NT2/D1 (cell line): ENCODE measurements at regions not wholly inside any gene's neighbourhood (a gene's known extent, or its start where the extent isn't known, plus 50 kb on each side); places are given as distances from the start of the nearest gene placed in this dataset.

Experiments used
- DNase-seq: peaks from one replicate; pipeline ENCODE4 v3.0.0-alpha.2; 2011; ENCODE audit warnings: low read depth, low spot score
- H3K27me3 ChIP-seq: 2 replicates; pipeline ENCODE4 v1.6.0; 2011; ENCODE audit warnings: mild to moderate bottlenecking; ENCODE audit not compliant: insufficient read length, insufficient read depth
- H3K36me3 ChIP-seq: 2 replicates; pipeline ENCODE4 v1.6.1; 2011; ENCODE audit warnings: mild to moderate bottlenecking, low read length, mixed read lengths; ENCODE audit not compliant: insufficient read depth, insufficient read length
- H3K4me1 ChIP-seq: 2 replicates; pipeline ENCODE4 v1.5.1; 2011; ENCODE audit not compliant: insufficient read depth, insufficient read length
- H3K4me3 ChIP-seq: 2 replicates; pipeline ENCODE4 v1.5.1; 2011; ENCODE audit warnings: low read depth; ENCODE audit not compliant: insufficient read length
- H3K9ac ChIP-seq: 2 replicates; pipeline ENCODE4 v1.6.0; 2011; ENCODE audit warnings: low read depth; ENCODE audit not compliant: insufficient read length
- H3K9me3 ChIP-seq: 2 replicates; pipeline ENCODE4 v1.5.1; 2011; ENCODE audit warnings: mild to moderate bottlenecking, low read length; ENCODE audit not compliant: insufficient read depth
- SUZ12 ChIP-seq: IDR thresholded peaks from 2 replicates; pipeline ENCODE4 v1.6.1; 2011; ENCODE audit not compliant: insufficient read length, insufficient read depth; ENCODE audit errors: extremely low read depth
- YY1 ChIP-seq: IDR thresholded peaks from 2 replicates; pipeline ENCODE4 v1.6.1; 2011; ENCODE audit not compliant: insufficient read length, insufficient read depth
- ZNF274 ChIP-seq: IDR thresholded peaks from 2 replicates; pipeline ENCODE4 v1.6.1; 2011; ENCODE audit warnings: mild to moderate bottlenecking, low read depth, low read length

DNA sequence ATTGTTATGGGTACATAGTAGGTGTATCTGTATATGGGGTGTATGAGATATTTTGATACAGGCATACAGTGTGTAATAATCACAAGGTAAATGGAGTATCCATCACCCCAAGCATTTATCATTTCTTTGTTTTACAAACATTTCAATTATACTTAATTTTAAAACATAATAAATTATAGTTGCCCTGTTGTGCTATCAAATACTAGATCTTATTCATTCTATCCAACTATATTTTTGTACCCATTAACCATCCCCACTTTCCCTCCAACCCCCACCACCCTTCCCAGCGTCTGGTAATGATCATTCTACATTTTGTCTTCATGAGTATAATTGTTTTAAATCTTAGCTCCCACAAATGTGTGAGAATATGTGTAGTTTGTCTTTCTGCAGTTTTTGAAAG, 302.6 kb downstream of the FOXG1 start:
- no peaks in the 10 kb centered on the region for H3K4me1 ChIP-seq
- H3K27me3 ChIP-seq = no peaks in the 10 kb centered on the region
- no peak for TF ChIP-seq ZNF274
- TF ChIP-seq YY1 = no peak
- TF ChIP-seq SUZ12 = no peak
- H3K4me3 ChIP-seq = no peak overlapping the region
- H3K36me3 ChIP-seq = no peaks in the 10 kb centered on the region
- DNase-seq = no peak
- no peak overlapping the region for H3K9ac ChIP-seq
- H3K9me3 ChIP-seq = no peaks in the 10 kb centered on the region

DNA sequence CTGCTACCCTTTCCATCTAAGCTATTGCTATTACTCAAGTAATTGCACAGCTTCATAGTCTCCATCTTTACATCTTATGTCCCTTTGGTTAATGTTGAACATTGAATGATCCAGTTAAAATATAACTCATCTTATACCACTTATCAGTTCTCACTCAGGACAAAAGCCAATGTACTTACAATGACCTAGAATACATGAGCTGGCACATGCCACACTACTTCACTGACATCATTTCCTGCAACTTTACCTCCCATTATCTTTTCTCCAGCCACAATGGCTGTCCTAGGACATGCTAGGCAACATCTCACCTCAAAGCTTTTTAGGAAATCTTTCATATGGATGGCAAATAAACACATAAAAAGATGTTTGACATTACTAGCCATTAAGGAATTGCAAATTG, 309.2 kb downstream of the FOXG1 start:
- no peak for DNase-seq
- Histone ChIP-seq H3K9me3 (no peaks in the 10 kb centered on the region), H3K4me3 (no peak overlapping the region), H3K4me1 (no peaks in the 10 kb centered on the region), H3K27me3 (no peaks in the 10 kb centered on the region), H3K9ac (no peak overlapping the region), H3K36me3 (no peaks in the 10 kb centered on the region)
- TF ChIP-seq SUZ12 = no peak
- no peak for TF ChIP-seq ZNF274
- TF ChIP-seq YY1 = no peak

DNA sequence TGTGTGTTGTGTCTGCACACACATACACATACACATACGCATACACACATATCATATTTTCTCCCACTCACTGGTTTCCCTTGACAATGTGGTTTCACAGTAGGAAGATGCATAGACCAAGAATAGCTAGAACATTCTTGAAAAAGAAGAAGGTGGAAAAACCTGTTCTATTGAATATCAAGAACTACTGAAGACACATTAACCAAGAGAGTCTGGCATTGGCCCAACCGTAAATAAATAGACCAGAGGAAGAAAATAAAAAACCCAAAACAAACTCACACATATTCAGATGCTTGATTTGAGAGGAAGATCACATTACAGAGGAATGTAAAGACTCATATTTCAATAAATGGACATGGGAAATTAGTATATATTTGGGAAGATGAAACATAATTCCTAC, 311.3 kb downstream of the FOXG1 start:
- TF ChIP-seq YY1 (no peak), ZNF274 (no peak), SUZ12 (no peak)
- H3K9ac ChIP-seq = no peak overlapping the region
- no peaks in the 10 kb centered on the region for H3K9me3 ChIP-seq
- DNase-seq = no peak
- H3K4me3 ChIP-seq = no peak overlapping the region
- no peaks in the 10 kb centered on the region for H3K27me3 ChIP-seq
- no peaks in the 10 kb centered on the region for H3K36me3 ChIP-seq
- no peaks in the 10 kb centered on the region for H3K4me1 ChIP-seq

DNA sequence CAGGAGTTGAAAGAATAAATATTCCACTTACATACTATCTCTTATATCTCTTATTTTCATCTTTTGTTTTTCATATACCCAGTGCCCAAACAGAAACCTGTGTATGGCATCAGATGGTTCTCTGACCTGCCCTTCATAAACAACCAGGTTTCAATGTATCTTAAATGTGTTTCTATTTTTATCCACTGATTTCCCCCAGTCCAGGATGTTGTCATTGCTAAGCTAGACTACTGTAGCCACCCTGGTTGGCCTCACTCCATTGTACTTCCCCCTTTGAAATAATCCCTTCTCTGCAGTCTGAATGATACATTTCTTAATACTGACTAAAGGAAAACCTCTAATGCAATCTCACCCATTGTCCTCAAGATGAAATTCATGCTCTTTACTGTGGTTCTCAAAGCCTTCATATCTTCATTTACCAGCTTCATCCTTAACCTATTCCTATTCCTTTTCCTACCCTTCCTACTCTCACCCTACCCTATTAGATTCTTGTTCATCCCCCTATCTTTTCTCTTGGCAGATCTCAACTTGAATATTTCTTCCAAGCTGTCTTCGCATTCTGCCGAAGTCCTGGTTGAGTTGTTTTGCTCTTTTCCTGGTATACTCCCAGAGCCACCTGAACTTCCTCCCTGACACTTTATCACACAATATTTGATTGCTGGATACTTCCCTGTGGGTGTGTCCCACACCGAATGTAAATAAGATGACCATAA, 312.4 kb downstream of the FOXG1 start:
- H3K9ac ChIP-seq = no peak overlapping the region
- no peak overlapping the region for H3K4me3 ChIP-seq
- no peaks in the 10 kb centered on the region for H3K27me3 ChIP-seq
- H3K9me3 ChIP-seq = no peaks in the 10 kb centered on the region
- DNase-seq = no peak
- no peaks in the 10 kb centered on the region for H3K36me3 ChIP-seq
- H3K4me1 ChIP-seq = no peaks in the 10 kb centered on the region
- TF ChIP-seq ZNF274 (no peak), YY1 (no peak), SUZ12 (no peak)

DNA sequence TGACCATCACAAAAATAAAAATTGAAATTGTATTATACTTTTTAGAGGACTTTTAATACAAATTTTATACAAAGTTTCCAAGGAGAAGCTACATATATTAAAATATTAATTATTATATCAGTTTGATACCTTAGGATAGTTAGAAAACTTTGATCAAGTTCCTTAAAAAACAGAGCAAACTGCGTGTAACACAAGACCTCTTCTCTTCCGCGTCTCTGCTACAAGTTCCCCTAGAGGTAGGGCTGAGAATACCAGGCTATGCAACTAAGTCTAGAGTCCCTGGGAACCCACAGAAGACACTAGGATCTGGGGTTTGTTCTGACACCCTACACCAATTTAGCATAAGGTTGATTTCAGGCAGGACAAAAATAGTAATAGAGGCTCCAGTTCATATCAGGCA, 319.0 kb downstream of the FOXG1 start:
- Histone ChIP-seq H3K27me3 (no peaks in the 10 kb centered on the region), H3K9me3 (no peaks in the 10 kb centered on the region), H3K4me1 (no peaks in the 10 kb centered on the region), H3K36me3 (no peaks in the 10 kb centered on the region), H3K4me3 (no peak overlapping the region), H3K9ac (no peak overlapping the region)
- DNase-seq = peak; percentile 2
- no peak for TF ChIP-seq YY1
- TF ChIP-seq ZNF274 = no peak
- TF ChIP-seq SUZ12 = no peak

DNA sequence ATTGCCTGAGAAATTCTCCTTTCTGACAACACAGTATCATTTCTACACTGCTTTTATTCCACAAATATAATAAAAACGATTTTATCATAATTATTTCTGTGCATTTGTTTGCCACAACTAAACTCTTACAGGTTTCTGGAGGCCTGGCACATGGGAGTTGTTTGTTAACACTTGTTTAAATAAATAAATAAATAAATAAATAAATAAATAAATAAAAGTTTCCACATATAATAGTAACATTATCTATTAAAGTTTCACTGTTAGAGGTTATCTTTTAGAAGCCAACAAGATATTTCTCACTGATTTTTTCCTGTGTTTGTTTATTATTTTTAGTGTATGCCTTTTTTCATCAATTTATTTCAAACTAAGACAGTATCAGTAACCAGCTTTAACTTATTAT, 323.3 kb downstream of the FOXG1 start:
- no peaks in the 10 kb centered on the region for H3K9me3 ChIP-seq
- no peak for TF ChIP-seq SUZ12
- no peak for TF ChIP-seq YY1
- TF ChIP-seq ZNF274 = no peak
- H3K27me3 ChIP-seq = no peaks in the 10 kb centered on the region
- H3K36me3 ChIP-seq = no peaks in the 10 kb centered on the region
- no peaks in the 10 kb centered on the region for H3K4me1 ChIP-seq
- no peak overlapping the region for H3K4me3 ChIP-seq
- no peak for DNase-seq
- no peak overlapping the region for H3K9ac ChIP-seq

DNA sequence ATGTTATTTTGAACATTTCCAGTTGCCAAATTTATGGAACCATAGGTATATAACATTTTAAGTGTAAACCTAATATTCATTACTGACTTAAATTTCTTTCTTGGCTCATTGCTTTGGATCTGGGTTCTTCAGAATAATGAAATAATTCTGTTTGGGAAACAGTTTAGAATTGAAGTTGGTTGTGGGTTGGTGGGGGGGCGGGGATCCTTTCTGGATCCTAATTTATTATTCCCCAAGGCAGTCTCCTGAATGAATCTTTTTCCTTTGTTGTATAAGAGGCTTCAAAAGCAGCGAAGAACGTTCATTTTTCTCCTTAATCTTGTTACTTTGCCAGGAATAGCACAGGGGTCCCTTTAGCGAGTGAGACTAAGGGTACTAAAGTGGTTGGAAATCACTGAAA, 325.5 kb downstream of the FOXG1 start:
- DNase-seq = no peak
- no peaks in the 10 kb centered on the region for H3K9me3 ChIP-seq
- no peaks in the 10 kb centered on the region for H3K27me3 ChIP-seq
- H3K4me1 ChIP-seq = no peaks in the 10 kb centered on the region
- no peak for TF ChIP-seq SUZ12
- TF ChIP-seq ZNF274 = no peak
- no peak for TF ChIP-seq YY1
- no peak overlapping the region for H3K4me3 ChIP-seq
- no peak overlapping the region for H3K9ac ChIP-seq
- no peaks in the 10 kb centered on the region for H3K36me3 ChIP-seq
